HG03103 (cell line): ENCODE measurements at regions not wholly inside any gene's neighbourhood (a gene's known extent, or its start where the extent isn't known, plus 50 kb on each side); places are given as distances from the start of the nearest gene placed in this dataset.

Experiments
- ATAC-seq: cut with Tn5 transposase; IDR thresholded peaks from one replicate; pipeline ENCODE4 v1.9.1; 2021; ENCODE audit warnings: low read depth; ENCODE audit not compliant: unreplicated experiment

DNA sequence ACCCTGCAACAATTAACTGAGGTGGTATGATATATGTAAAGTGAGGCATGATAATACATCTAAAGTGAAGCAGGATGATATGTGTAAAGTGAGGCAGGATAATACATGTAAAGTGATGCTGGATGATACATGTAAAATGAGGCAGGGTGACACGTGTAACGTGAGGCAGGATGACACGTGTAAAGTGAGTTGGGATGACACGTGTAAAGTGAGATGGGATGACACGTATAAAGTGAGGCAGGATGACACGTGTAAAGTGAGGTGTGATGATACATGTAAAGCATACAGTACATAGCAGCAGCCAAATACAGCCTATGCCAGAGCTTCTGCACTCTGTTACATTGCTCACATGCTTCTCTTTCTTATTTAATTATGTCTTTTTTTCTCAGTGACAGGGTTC is 184.4 kb upstream of the FOXF1 start:
- no peak for ATAC-seq

DNA sequence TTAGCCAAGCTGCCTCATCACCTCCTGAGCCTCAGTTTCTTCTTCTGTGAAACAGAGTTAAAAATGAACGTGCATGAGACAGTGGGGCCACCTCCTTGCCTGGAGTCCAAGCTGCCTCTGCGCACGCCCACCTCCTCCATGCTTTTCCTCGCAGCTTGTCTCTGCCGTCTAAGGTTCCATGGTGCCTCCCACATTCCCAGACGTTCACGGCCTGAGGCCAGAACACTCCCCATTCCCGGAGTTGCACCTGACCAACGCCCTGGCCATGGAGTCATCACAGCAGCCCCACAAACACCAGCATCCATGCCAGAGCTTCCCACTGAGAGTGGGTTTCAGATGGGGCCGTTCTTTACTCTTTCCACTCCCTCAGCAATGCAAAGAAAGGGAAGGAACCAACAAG is 183.0 kb upstream of the FOXF1 start:
- no peak for ATAC-seq

GRCh38 chr16:86330906-86331305 is 179.4 kb upstream of the FOXF1 start:
- ATAC-seq: no peak

DNA sequence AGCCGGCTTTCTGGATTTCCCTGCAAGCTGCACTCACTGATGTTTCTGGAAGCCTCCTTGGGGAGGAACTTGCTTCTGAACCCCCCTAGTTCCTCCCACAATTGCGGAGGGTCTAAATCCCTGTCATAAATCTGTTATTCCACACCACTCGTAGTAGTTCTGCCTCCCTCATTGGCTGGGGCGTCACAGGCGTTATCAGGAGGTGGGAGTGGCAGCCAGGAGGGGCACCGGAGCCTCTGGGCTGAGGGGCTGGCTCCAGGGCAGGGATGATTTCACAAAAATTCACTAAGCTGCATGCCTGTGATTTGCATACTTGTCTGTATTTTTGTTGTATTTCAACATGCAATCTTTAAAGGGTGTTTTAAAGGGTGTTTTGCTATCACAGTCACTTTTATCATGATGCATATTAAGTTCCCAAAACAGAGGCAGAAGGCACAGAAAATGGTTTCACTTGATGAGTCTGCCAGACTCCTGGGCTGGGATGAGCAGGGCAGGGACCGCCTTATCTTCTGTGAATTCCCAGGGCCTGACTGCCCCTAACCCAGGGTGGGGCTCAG is 176.2 kb upstream of the FOXF1 start:
- no peak for ATAC-seq

GRCh38 chr16:86335266-86336172 is 174.8 kb upstream of the FOXF1 start:
- ATAC-seq: no peak

DNA sequence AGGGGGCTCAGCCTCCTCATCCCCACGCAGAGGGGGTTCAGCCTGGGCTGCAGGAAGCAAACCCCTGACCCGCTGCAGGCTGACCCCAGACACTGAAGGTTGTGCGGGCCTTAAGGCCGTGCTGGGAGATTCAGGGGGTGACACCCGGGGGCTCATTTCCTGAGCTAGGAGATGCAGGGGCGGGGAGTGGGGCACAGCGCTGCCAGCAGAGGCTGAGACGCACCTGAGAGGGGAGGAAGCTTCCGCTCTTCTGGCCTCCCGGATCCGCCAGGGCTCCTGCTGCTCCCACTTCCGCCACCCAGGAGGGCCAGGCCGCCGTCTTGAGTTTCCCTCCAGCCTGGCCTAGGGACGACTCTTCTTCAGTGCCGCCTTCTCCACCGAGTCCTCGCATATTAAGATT is 173.2 kb upstream of the FOXF1 start:
- no peak for ATAC-seq

DNA sequence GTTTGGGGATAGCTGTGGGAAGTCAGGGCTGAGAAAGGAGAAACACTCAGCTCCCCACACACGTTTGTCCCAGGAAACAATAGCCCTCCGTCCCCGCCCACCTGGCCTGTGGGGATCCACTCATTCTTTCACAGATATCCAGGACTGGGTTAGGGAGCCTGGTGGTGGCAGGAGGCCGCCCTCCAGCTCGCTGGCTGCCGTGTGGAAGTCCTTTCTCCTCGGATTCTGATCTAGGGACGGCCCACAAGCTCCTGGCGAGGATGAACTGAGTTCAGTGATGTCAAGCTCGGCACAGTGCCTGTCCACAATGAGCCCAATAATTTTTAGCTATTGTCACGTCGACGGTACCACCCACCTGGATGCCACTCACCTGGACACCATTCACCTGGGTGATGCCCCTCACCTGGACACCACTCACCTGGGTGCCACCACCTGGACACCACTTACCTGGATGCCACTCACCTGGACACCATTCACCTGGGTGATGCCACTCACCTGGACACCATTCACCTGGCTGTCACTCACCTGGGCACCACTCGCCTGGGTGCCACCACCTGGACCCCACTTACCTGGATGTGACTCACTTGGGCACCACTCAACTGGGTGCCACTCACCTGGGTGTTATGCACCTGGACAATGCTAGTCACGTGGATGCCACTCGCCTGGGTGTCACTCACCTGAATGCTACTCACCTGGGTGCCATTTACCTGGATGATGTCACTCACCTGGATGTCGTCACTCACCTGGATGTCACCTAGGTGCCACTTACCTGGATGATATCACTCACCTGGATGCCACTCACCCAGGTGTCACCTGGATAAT is 172.5 kb upstream of the FOXF1 start:
- no peak for ATAC-seq

DNA sequence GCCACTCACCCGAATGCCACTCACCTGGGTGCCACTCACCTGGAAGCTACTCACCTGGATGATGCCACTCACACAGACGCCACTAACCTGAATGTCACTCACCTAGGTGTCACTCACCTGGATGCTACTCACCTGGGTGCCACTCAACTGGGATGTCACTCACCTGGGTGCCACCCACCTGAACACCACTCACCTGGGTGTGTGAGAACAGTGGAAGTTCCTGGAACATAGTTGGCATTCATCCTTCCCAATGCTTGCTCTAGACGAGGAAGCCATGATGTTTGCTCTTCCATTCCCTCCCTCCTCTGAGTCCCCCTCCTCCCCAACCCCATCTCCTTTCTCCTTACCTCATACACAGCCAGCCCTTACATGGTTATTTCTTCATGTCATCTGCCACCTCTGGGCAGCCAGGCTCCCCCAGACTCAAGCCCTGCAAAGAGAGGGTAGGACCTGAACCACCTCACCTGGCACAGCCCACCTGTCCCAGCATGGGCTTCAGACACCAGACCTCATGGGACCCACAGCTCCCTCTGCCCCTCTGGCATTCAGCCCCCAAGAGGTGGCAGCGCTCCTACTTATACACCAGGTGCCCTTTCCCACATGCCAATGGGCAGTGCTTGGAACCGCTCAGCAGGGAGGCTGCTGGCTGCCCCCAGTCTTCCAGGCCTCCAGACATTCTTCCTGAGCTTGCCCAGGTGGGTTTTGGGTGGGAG is 171.8 kb upstream of the FOXF1 start:
- ATAC-seq: no peak

DNA sequence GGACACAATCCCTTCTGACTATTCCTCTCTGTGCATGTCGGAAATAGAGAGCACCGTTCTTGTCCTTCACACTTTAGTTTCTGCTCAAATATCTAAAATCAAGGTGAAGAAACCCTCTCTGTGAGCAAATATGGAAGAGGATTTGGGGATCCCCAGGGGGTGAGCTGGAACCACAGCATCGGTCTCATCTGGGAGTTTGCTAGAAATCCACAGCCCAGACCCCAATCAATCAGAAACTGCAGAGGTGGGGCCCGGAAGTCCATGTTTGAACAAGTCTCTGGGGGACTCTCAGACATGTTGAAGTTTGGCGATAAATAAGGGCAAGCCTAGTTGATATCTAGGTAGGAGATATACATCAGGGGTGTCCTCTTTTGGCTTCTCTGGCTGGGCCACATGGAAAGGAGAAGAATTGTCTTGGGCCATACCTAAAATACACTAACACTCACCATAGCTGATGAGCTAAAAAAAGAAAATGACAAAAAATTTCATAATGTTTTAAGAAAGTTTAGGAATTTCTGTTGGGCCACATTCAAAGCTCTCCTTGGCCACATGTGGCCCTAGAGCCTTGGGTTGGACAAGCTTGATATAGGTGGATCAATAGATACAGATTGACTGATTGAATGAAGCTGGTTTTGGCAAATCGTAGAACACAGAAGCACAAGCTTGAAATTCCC is 168.0 kb upstream of the FOXF1 start:
- ATAC-seq: no peak

GRCh38 chr16:86343027-86343795 is 167.1 kb upstream of the FOXF1 start:
- no peak for ATAC-seq

DNA sequence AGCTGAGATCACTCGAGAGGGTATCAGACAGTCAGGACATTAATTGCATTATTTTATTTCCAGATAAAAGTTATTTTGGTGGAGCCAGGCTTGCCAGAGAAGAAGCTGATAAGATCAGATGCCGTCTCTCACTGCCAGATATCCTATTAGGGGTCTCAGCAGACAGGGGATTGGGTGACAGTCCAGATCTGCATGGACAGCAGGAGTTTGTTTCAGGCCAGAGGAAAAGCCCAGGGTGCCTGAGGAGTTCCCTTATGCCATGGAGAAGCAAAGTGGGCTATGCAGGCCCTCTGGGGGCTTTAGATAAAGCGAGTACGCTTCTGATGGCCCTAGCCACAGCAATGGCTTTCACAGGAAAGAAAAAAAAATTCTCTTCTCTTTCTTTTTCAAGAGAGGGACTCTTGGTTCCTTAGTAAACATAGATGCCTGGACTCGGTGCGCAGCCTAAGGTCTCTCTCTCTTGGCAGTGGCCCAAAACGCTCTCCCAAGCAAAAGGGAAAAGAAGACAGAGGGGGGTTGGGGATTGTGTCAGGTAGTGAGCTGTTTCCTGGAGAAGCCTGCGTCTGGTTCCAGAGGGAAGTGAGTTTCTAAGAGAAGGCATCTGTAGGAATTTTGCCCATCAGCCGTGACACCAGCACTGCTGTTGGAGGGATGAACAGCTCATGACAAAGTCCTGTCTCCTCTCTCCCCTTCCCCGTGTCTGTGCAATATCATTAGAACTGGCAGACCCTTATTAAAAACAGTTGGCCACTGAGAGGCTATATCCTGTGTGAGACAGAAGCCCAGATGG is 166.3 kb upstream of the FOXF1 start:
- ATAC-seq: no peak

DNA sequence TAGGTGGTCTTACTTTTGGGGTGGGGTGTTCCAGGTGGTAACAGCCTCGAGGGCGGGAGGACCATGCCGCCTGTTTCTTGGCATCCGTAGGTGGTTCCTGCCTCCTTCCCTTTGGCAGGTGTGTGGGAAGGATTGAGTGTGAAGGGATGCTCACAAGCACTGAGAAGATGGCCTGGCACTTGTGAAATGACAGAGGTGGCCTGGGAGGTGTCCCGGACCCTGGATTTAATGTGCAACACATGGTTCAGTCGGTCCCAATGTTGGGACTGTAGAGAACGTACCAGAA is 165.8 kb upstream of the FOXF1 start:
- ATAC-seq: no peak

DNA sequence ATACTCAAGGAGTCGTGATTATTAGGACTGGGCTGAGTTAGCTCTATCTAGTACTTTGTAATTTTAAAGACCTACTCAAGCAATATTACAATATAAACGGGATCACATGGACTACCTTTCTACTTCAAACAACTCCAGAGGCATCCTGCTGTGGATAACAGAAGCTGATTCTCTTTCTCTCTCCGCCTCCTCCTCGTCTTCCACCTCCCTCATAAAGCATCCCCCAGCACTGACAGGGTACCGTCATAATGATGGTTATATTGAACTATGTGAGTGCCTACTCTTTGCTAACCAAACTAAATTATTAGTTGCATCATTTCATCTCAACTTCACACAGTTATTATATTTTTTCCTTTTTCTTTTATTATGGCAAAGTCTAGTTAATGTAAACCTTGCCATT is 165.4 kb upstream of the FOXF1 start:
- no peak for ATAC-seq

GRCh38 chr16:86345516-86345915 is 164.8 kb upstream of the FOXF1 start:
- no peak for ATAC-seq

GRCh38 chr16:86346034-86346433 is 164.3 kb upstream of the FOXF1 start:
- ATAC-seq: no peak

DNA sequence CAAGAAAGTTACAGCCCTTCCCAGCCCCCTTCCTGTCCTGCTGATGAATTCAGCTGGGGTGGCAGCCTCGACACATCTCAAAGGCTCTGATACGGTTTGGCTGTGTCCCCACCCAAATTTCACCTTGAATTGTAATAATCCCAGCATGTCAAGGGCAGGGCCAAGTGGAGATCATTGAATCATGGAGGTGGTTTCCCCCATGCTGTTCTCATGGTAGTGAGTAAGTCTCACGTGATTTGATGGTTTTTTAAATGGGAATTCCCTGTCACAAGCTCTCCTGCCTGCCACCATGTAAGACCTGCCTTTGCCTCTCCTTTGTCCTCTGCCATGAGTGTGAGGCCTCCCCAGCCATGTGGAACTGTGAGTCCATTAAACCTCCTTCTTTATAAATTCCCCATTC is 163.2 kb upstream of the FOXF1 start:
- no peak for ATAC-seq

- no peak for ATAC-seq
Observed at GRCh38 chr16:86347916-86348555, 162.3 kb upstream of the FOXF1 start.

- ATAC-seq: no peak
Observed at GRCh38 chr16:86349338-86349900, 160.9 kb upstream of the FOXF1 start.
